GM19035 (cell line): ENCODE measurements at regions not wholly inside any gene's neighbourhood (a gene's known extent, or its start where the extent isn't known, plus 50 kb on each side); places are given as distances from the start of the nearest gene placed in this dataset.
"Not testable (repeated sequence)": the region's sequence is repeated elsewhere in the genome, so short reads cannot be mapped to it uniquely, and the experiment has no call there.

Source experiments
- ATAC-seq: cut with Tn5 transposase; IDR thresholded peaks from one replicate; pipeline ENCODE4 v1.9.1; 2021; ENCODE audit not compliant: unreplicated experiment

GRCh38 chr4:38373375-38373774, 290.6 kb upstream of the KLF3 start:
- no peak for ATAC-seq

- no peak for ATAC-seq
These were observed 286.8 kb upstream of the KLF3 start for GRCh38 chr4:38377195-38377594.

GRCh38 chr4:38378478-38378877, 285.5 kb upstream of the KLF3 start:
- ATAC-seq, result no peak

- no peak for ATAC-seq
These were observed 282.2 kb upstream of the KLF3 start for GRCh38 chr4:38381788-38382187.

- ATAC-seq, result no peak
These were observed 281.5 kb upstream of the KLF3 start for GRCh38 chr4:38382520-38382919.

GRCh38 chr4:38383646-38384121, 280.3 kb upstream of the KLF3 start:
- no peak for ATAC-seq

- no peak for ATAC-seq
These were observed 278.6 kb upstream of the KLF3 start for GRCh38 chr4:38385093-38386004.

- no peak for ATAC-seq
These were observed 277.9 kb upstream of the KLF3 start for GRCh38 chr4:38386005-38386551.

GRCh38 chr4:38386654-38387188, 277.3 kb upstream of the KLF3 start:
- no peak for ATAC-seq

GRCh38 chr4:38387348-38387747, 276.7 kb upstream of the KLF3 start:
- ATAC-seq, result no peak

GRCh38 chr4:38387819-38388218, 276.2 kb upstream of the KLF3 start:
- ATAC-seq, result no peak

GRCh38 chr4:38388907-38389306, 275.1 kb upstream of the KLF3 start:
- not testable (repeated sequence) for ATAC-seq

GRCh38 chr4:38390969-38391545, 272.9 kb upstream of the KLF3 start:
- no peak for ATAC-seq

- no peak for ATAC-seq
These were observed 271.7 kb upstream of the KLF3 start for GRCh38 chr4:38392223-38392855.

GRCh38 chr4:38396091-38396490, 267.9 kb upstream of the KLF3 start:
- ATAC-seq, result no peak

GRCh38 chr4:38396845-38397547, 267.0 kb upstream of the KLF3 start:
- ATAC-seq, result no peak

- no peak for ATAC-seq
These were observed 263.1 kb upstream of the KLF3 start for GRCh38 chr4:38400946-38401345.

GRCh38 chr4:38406243-38406642, 257.8 kb upstream of the KLF3 start:
- ATAC-seq, result no peak

GRCh38 chr4:38409852-38410251, 254.1 kb upstream of the KLF3 start:
- ATAC-seq, result no peak

GRCh38 chr4:38411092-38411491, 252.9 kb upstream of the KLF3 start:
- peak; percentile 72 for ATAC-seq
